ENCODE measurements at regions not wholly inside any gene's neighbourhood (a gene's known extent, or its start where the extent isn't known, plus 50 kb on each side); places are given as distances from the start of the nearest gene placed in this dataset. TPM values are rescaled to one million over a fixed set of nuclear protein-coding genes. Genes with fewer than 3 reads are reported as not detected.

GRCh38 chr4:146577111-146577510 is 55.4 kb upstream of the SLC10A7 start:
- Histone ChIP-seq H2BK15ac (ENCODE audit: low read length) (no peak overlapping the region), H2AFZ (ENCODE audit: low read length) (no peak overlapping the region), H3K4me3 (ENCODE audit: low read length in 2 of 2) (no peak overlapping the region), H3K14ac (ENCODE audit: low read length) (no peak overlapping the region), H3K9ac (ENCODE audit: low read depth, low read length, poor library complexity) (no peak overlapping the region), H2BK120ac (ENCODE audit: low read depth, low read length) (no peak overlapping the region), H3K27ac (replicated peaks; ENCODE audit: low read length) (no peak overlapping the region), H4K8ac (ENCODE audit: low read depth, low read length) (no peak overlapping the region), H3K27me3 (ENCODE audit: control insufficient read depth in 3 of 3, insufficient read depth in 3 of 3, low read depth in 1 of 3, low read length in 3 of 3) (no peaks in the 10 kb centered on the region), H3K23ac (ENCODE audit: low read depth, low read length, poor library complexity) (no peak overlapping the region), H3K4me1 (ENCODE audit: control insufficient read depth in 2 of 2, insufficient read depth in 1 of 2, low read depth in 1 of 2, low read length in 2 of 2) (peaks cover 0 to 1% of the 10 kb centered on the region in 2 donors), H3K9me3 (replicated peaks in 1 of 2; ENCODE audit: control insufficient read depth in 2 of 2, insufficient read depth in 1 of 2, low read depth in 1 of 2, low read length in 2 of 2) (no peaks in the 10 kb centered on the region), H3K4ac (ENCODE audit: low read length) (no peak overlapping the region), H2AK5ac (ENCODE audit: low read depth, low read length) (no peak overlapping the region), H3K18ac (ENCODE audit: low read length) (no peak overlapping the region), H3K36me3 (replicated peaks in 1 of 2; ENCODE audit: control insufficient read depth in 2 of 2, insufficient read depth in 2 of 2, low read length in 2 of 2) (no peaks in the 10 kb centered on the region), H4K91ac (ENCODE audit: low read depth, low read length, poor library complexity) (no peak overlapping the region), H3K79me1 (ENCODE audit: low read depth, low read length) (no peaks in the 10 kb centered on the region), H2BK5ac (ENCODE audit: low read length) (no peak overlapping the region), H3K4me2 (ENCODE audit: insufficient read depth, low read length, poor library complexity, severe bottlenecking) (no peak overlapping the region), H2BK12ac (ENCODE audit: low read length) (no peak overlapping the region)
- no CpG with 5 or more reads among the region's 1 CpG for WGBS, 2 donors (ENCODE audit: extremely low coverage in 2 of 2, insufficient read length in 2 of 2, insufficient replicate concordance in 1 of 2)
- no peak for DNase-seq (ENCODE audit: low spot score)

- H3K27ac ChIP-seq (replicated peaks; ENCODE audit: low read length), result no peak overlapping the region
- H3K4me2 ChIP-seq (ENCODE audit: insufficient read depth, low read length, poor library complexity, severe bottlenecking), result no peak overlapping the region
- H3K23ac ChIP-seq (ENCODE audit: low read depth, low read length, poor library complexity), result no peak overlapping the region
- H3K4me3 ChIP-seq (ENCODE audit: low read length in 2 of 2), result no peak overlapping the region
- no peak overlapping the region for H2BK120ac ChIP-seq (ENCODE audit: low read depth, low read length)
- no peak overlapping the region for H2AFZ ChIP-seq (ENCODE audit: low read length)
- H4K91ac ChIP-seq (ENCODE audit: low read depth, low read length, poor library complexity), result no peak overlapping the region
- H2AK5ac ChIP-seq (ENCODE audit: low read depth, low read length), result no peak overlapping the region
- H2BK12ac ChIP-seq (ENCODE audit: low read length), result no peak overlapping the region
- no peaks in the 10 kb centered on the region for H3K9me3 ChIP-seq (replicated peaks in 1 of 2; ENCODE audit: control insufficient read depth in 2 of 2, insufficient read depth in 1 of 2, low read depth in 1 of 2, low read length in 2 of 2)
- no peak overlapping the region for H3K9ac ChIP-seq (ENCODE audit: low read depth, low read length, poor library complexity)
- no peaks in the 10 kb centered on the region for H3K36me3 ChIP-seq (replicated peaks in 1 of 2; ENCODE audit: control insufficient read depth in 2 of 2, insufficient read depth in 2 of 2, low read length in 2 of 2)
- H2BK15ac ChIP-seq (ENCODE audit: low read length), result no peak overlapping the region
- DNase-seq (ENCODE audit: low spot score), result no peak
- H3K18ac ChIP-seq (ENCODE audit: low read length), result no peak overlapping the region
- no peak overlapping the region for H2BK5ac ChIP-seq (ENCODE audit: low read length)
- no CpG with 5 or more reads among the region's 2 CpGs for WGBS, 2 donors (ENCODE audit: extremely low coverage in 2 of 2, insufficient read length in 2 of 2, insufficient replicate concordance in 1 of 2)
- H3K4ac ChIP-seq (ENCODE audit: low read length), result no peak overlapping the region
- H3K79me1 ChIP-seq (ENCODE audit: low read depth, low read length), result no peaks in the 10 kb centered on the region
- no peaks in the 10 kb centered on the region for H3K27me3 ChIP-seq (ENCODE audit: control insufficient read depth in 3 of 3, insufficient read depth in 3 of 3, low read depth in 1 of 3, low read length in 3 of 3)
- H3K14ac ChIP-seq (ENCODE audit: low read length), result no peak overlapping the region
- no peak overlapping the region for H4K8ac ChIP-seq (ENCODE audit: low read depth, low read length)
- peaks cover 0 to 1% of the 10 kb centered on the region in 2 donors for H3K4me1 ChIP-seq (ENCODE audit: control insufficient read depth in 2 of 2, insufficient read depth in 1 of 2, low read depth in 1 of 2, low read length in 2 of 2)
These were observed 55.8 kb upstream of the POU4F2 start for GRCh38 chr4:146582864-146583263.

- peaks cover 0 to 1% of the 10 kb centered on the region in 2 donors for H3K9me3 ChIP-seq (replicated peaks in 1 of 2; ENCODE audit: control insufficient read depth in 2 of 2, insufficient read depth in 1 of 2, low read depth in 1 of 2, low read length in 2 of 2)
- no peak overlapping the region for H2BK12ac ChIP-seq (ENCODE audit: low read length)
- no peak overlapping the region for H2BK5ac ChIP-seq (ENCODE audit: low read length)
- H3K4me1 ChIP-seq (ENCODE audit: control insufficient read depth in 2 of 2, insufficient read depth in 1 of 2, low read depth in 1 of 2, low read length in 2 of 2), result no peaks in the 10 kb centered on the region
- no peak overlapping the region for H3K18ac ChIP-seq (ENCODE audit: low read length)
- WGBS, 2 donors (ENCODE audit: extremely low coverage in 2 of 2, insufficient read length in 2 of 2, insufficient replicate concordance in 1 of 2), result no CpG with 5 or more reads among the region's 4 CpGs
- no peaks in the 10 kb centered on the region for H3K79me1 ChIP-seq (ENCODE audit: low read depth, low read length)
- H2AFZ ChIP-seq (ENCODE audit: low read length), result no peak overlapping the region
- H2BK15ac ChIP-seq (ENCODE audit: low read length), result no peak overlapping the region
- DNase-seq (ENCODE audit: low spot score), result no peak
- H3K27ac ChIP-seq (replicated peaks; ENCODE audit: low read length), result no peak overlapping the region
- H3K27me3 ChIP-seq (ENCODE audit: control insufficient read depth in 3 of 3, insufficient read depth in 3 of 3, low read depth in 1 of 3, low read length in 3 of 3), result no peaks in the 10 kb centered on the region
- H3K14ac ChIP-seq (ENCODE audit: low read length), result no peak overlapping the region
- peak overlapping the region; percentile 29 for H4K8ac ChIP-seq (ENCODE audit: low read depth, low read length)
- no peak overlapping the region for H3K4me2 ChIP-seq (ENCODE audit: insufficient read depth, low read length, poor library complexity, severe bottlenecking)
- H2BK120ac ChIP-seq (ENCODE audit: low read depth, low read length), result no peak overlapping the region
- H3K36me3 ChIP-seq (replicated peaks in 1 of 2; ENCODE audit: control insufficient read depth in 2 of 2, insufficient read depth in 2 of 2, low read length in 2 of 2), result no peaks in the 10 kb centered on the region
- H2AK5ac ChIP-seq (ENCODE audit: low read depth, low read length), result no peak overlapping the region
- no peak overlapping the region for H3K9ac ChIP-seq (ENCODE audit: low read depth, low read length, poor library complexity)
- H3K4ac ChIP-seq (ENCODE audit: low read length), result no peak overlapping the region
- no peak overlapping the region for H3K23ac ChIP-seq (ENCODE audit: low read depth, low read length, poor library complexity)
- no peak overlapping the region for H4K91ac ChIP-seq (ENCODE audit: low read depth, low read length, poor library complexity)
- no peak overlapping the region for H3K4me3 ChIP-seq (ENCODE audit: low read length in 2 of 2)
These were observed 52.8 kb upstream of the POU4F2 start for GRCh38 chr4:146585761-146586333.

Small RNA genes in the stretch of these regions (small RNA-seq; reads per million reads assigned to genes)
- not detected for gene RNU1-44P (ENCODE audit: insufficient read depth)
